ENCODE measurements at regions not wholly inside any gene's neighbourhood (a gene's known extent, or its start where the extent isn't known, plus 50 kb on each side); places are given as distances from the start of the nearest gene placed in this dataset.
"Not testable (repeated sequence)": the region's sequence is repeated elsewhere in the genome, so short reads cannot be mapped to it uniquely, and the experiment has no call there.

DNA sequence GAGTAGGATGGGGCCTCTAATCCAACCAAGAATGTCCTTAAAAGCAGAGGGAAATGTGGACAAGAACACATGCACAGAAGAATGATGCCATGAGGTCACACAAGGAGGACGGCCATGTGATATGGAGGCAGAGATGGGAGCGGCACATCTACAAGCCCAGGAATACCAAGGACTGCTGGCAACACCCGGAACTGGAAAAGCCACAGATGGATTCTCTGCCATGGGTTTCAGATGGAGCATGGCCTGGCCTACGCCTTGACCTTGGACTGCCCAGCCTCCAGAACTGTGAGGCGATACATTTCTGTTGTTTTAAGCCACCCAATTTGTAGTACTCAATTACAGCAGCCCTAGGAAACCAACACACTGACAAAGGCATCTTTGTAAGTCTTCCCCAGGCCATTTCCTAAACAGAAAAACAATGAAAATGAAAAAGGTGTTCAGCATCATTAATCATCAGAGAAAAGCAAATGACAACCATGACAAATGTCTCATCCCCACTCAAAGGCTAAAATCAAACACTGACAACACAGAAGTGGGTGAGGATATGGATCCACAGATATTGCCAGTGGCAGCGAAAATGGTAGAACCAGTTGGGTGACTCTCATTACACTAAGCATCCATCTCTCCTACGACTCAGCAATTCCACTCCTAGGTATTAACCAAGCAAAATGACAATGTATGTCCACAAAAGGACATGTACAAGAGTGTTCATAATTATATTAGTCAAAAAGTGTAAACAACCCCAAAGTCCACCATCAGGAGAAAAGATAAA is 76.9 kb upstream of the CNEP1R1 start:
- Mint-ChIP-seq H3K4me1 (no peaks in the 10 kb centered on the region), H3K36me3 (ENCODE audit: insufficient read depth) (no peaks in the 10 kb centered on the region), H3K27me3 (peaks cover 25% of the 10 kb centered on the region), H3K4me3 (no peak overlapping the region), H3K27ac (ENCODE audit: low read depth) (no peak overlapping the region), H3K9me3 (no peaks in the 10 kb centered on the region)
- no peak for DNase-seq (ENCODE audit: low spot score in 2 of 2)
- no peak for ATAC-seq (replicated peaks; ENCODE audit: extremely low read depth, poor library complexity, severe bottlenecking)

DNA sequence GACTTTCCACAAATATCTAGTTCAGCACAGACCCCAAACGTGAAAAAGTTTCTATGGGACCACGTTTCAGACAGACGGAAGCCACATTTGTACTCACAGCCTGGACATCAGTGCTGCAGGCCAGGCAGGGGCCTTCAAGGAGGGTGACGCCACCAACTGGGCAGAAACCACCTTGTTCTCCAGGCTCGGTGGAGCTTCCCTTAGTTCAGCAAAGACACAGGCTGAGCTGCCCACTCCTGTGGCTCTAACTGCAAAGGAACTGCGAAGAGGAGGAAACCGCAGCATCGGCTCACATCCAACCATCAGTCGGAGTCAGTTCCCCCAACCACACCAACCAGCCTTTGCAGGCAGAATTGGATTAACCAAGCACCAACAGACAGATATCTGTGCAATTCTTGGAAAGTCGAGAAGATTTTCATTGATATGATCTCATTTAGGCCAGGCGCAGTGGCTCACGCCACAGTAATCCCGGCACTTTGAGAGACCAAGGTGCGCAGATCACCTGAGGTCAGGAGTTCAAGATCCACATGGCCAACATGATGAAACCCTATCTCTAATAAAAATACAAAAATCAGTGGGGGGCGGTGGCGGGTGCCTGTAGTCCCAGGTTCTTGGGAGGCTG is 73.3 kb upstream of the CNEP1R1 start:
- DNase-seq (ENCODE audit: low spot score in 2 of 2) (no peak), ATAC-seq (replicated peaks; ENCODE audit: extremely low read depth, poor library complexity, severe bottlenecking) (no peak)
- Mint-ChIP-seq H3K36me3 (ENCODE audit: insufficient read depth) (no peaks in the 10 kb centered on the region), H3K4me1 (no peaks in the 10 kb centered on the region), H3K27me3 (peaks cover 28% of the 10 kb centered on the region), H3K9me3 (no peaks in the 10 kb centered on the region), H3K27ac (ENCODE audit: low read depth) (no peak overlapping the region), H3K4me3 (no peak overlapping the region)

DNA sequence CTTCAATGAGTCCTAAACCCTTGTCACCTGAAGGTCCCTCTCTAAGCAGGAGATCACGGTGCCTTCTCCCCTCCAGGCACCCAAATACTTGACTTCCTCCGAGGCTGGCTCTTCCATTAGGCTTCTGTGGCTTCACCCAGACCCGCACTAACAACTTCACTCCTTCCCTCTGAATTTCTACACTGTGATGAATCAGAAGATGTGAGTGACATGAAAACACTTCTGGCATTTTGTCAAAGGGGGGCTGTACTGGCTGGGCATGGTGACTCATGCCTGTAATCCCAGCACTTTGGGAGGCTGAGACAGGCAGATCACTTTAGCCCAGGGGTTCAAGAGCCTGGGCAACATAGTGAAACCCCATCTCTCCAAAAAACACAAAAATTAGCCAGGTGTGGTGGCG is 72.6 kb upstream of the CNEP1R1 start:
- no peaks in the 10 kb centered on the region for H3K36me3 Mint-ChIP-seq (ENCODE audit: insufficient read depth)
- H3K9me3 Mint-ChIP-seq = no peaks in the 10 kb centered on the region
- ATAC-seq (replicated peaks; ENCODE audit: extremely low read depth, poor library complexity, severe bottlenecking) (no peak), DNase-seq (ENCODE audit: low spot score in 2 of 2) (no peak)
- H3K4me1 Mint-ChIP-seq = no peaks in the 10 kb centered on the region
- peaks cover 34% of the 10 kb centered on the region for H3K27me3 Mint-ChIP-seq
- H3K4me3 Mint-ChIP-seq = no peak overlapping the region
- H3K27ac Mint-ChIP-seq (ENCODE audit: low read depth) = no peak overlapping the region

DNA sequence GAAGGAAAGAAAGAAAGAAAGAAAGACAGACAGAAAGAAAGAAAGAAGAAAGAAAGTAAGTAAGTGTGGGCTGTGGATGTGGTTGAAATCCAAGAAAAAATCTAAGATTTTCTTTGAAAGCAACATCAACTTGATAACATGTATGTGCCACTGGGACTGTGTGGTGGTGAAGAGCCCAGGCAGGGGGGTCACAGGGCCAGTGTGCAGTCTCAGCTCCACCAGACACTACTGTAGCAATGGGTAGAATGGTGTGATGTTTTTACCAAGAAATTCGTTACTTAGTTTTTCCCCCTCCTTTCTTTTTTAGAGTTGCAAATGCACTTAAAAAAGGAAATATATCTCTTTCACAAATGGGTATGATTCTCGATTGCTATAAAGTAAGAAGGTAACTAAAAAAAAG is 71.9 kb upstream of the CNEP1R1 start:
- DNase-seq (ENCODE audit: low spot score in 2 of 2) (no peak), ATAC-seq (replicated peaks; ENCODE audit: extremely low read depth, poor library complexity, severe bottlenecking) (no peak)
- Mint-ChIP-seq H3K4me1 (no peaks in the 10 kb centered on the region), H3K27me3 (peaks cover 29% of the 10 kb centered on the region), H3K4me3 (no peak overlapping the region), H3K36me3 (ENCODE audit: insufficient read depth) (no peaks in the 10 kb centered on the region), H3K27ac (ENCODE audit: low read depth) (no peak overlapping the region), H3K9me3 (no peaks in the 10 kb centered on the region)

DNA sequence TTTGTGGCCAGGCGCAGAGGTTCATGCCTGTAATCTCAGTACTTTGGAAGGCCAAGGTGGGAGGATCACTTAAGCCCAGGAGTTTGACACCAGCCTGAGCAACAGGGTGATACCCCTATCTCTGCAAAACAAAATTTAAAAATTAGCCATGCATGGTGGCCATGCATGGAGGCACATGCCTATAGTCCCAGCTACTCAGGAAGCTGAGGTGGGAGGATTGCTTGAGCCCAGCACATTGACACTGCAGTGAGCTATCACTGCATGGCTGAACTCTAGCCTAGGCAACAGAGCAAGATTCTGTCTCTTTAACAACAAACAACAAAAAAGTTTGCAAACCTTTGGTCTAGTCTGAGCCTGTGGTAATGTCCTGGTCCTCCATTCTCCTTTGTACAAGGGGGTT is 69.2 kb upstream of the CNEP1R1 start:
- ATAC-seq (replicated peaks; ENCODE audit: extremely low read depth, poor library complexity, severe bottlenecking) (no peak), DNase-seq (ENCODE audit: low spot score in 2 of 2) (no peak)
- H3K9me3 Mint-ChIP-seq = no peaks in the 10 kb centered on the region
- no peaks in the 10 kb centered on the region for H3K4me1 Mint-ChIP-seq
- H3K27ac Mint-ChIP-seq (ENCODE audit: low read depth) = no peak overlapping the region
- H3K27me3 Mint-ChIP-seq = peaks cover 22% of the 10 kb centered on the region
- H3K4me3 Mint-ChIP-seq = no peak overlapping the region
- H3K36me3 Mint-ChIP-seq (ENCODE audit: insufficient read depth) = no peaks in the 10 kb centered on the region

DNA sequence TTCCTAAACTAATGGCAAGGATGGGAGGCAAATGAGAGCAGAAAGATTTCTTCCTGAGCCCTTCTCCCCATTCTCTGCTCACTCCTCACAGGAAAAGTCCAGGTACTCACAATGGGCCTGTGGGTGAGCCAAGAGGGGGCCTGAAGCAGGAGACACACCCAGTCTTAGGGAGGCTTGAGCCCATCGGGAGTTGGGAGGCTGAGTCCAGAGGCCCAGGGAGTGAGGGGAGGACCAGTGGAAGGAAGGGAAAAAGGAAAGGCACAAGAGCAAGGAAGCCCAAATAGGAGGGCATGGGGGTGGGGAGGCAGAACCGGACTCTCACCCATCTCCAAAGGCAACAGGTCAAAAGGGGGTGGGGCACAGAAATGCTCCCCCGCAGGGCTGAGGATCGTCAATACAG is 68.1 kb upstream of the CNEP1R1 start:
- Mint-ChIP-seq H3K4me1 (no peaks in the 10 kb centered on the region), H3K27ac (ENCODE audit: low read depth) (no peak overlapping the region), H3K9me3 (no peaks in the 10 kb centered on the region), H3K36me3 (ENCODE audit: insufficient read depth) (no peaks in the 10 kb centered on the region), H3K4me3 (no peak overlapping the region), H3K27me3 (peaks cover 28% of the 10 kb centered on the region)
- DNase-seq (ENCODE audit: low spot score in 2 of 2) (no peak), ATAC-seq (replicated peaks; ENCODE audit: extremely low read depth, poor library complexity, severe bottlenecking) (no peak)

DNA sequence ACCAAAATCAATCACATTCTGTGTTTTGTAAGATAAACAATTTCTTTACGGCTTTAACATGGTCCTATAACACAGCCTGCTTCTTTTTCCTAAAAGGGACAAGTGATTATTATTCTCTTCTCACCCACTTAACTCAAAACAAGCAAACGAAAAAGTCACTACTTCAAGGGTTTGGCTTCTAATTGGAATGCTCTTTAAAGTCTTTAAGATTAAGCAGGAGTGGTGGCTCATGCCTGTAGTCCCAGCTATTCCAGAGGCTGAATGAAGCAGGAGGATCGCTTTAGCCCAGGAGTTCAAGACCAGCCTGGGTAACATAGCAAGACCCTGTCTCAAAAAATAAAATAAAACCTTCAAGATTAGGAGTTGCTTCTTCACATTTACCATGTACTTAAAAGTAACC is 66.6 kb upstream of the CNEP1R1 start:
- Mint-ChIP-seq H3K27me3 (peaks cover 38% of the 10 kb centered on the region), H3K4me3 (no peak overlapping the region), H3K4me1 (no peaks in the 10 kb centered on the region), H3K36me3 (ENCODE audit: insufficient read depth) (no peaks in the 10 kb centered on the region), H3K27ac (ENCODE audit: low read depth) (no peak overlapping the region), H3K9me3 (no peaks in the 10 kb centered on the region)
- ATAC-seq (replicated peaks; ENCODE audit: extremely low read depth, poor library complexity, severe bottlenecking) (no peak), DNase-seq (ENCODE audit: low spot score in 2 of 2) (no peak)

DNA sequence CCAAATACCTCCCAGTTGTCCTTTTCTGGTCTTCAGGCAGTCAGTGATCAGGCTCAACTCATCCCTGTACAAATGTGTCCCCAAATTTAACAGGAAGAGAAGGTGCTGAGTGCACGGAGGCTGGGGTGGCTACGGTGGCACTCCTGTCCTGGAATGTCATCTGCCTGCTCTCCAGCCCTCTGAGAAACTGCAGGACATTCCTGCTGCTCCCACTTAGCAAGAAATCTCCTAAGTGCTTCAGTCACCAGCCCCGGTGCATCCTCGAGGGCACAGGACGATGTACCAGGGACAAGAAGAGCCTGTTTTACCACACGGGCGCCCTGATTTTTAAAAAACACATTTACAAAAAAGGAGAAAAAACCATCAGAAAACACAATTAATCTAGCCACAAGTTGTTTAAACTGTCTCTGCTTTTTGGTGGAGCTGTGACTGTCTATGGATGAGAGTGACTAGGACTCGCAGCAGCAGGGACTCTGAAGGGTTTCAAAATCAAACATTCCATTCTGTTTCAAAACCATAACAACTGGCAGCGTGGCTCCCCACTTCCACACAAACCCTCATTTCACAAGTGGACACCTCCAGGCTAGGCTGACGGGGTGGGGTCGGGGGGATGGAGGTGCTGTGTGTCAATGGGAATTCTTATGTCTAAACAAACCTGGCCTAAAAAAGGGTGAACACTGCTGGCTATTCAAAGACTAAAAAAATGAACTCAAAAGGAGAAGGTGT is 65.3 kb upstream of the CNEP1R1 start:
- H3K27ac Mint-ChIP-seq (ENCODE audit: low read depth) = no peak overlapping the region
- no peaks in the 10 kb centered on the region for H3K36me3 Mint-ChIP-seq (ENCODE audit: insufficient read depth)
- DNase-seq (ENCODE audit: low spot score in 2 of 2) (no peak), ATAC-seq (replicated peaks; ENCODE audit: extremely low read depth, poor library complexity, severe bottlenecking) (no peak)
- no peaks in the 10 kb centered on the region for H3K4me1 Mint-ChIP-seq
- H3K27me3 Mint-ChIP-seq = peaks cover 46% of the 10 kb centered on the region
- no peak overlapping the region for H3K4me3 Mint-ChIP-seq
- no peaks in the 10 kb centered on the region for H3K9me3 Mint-ChIP-seq

DNA sequence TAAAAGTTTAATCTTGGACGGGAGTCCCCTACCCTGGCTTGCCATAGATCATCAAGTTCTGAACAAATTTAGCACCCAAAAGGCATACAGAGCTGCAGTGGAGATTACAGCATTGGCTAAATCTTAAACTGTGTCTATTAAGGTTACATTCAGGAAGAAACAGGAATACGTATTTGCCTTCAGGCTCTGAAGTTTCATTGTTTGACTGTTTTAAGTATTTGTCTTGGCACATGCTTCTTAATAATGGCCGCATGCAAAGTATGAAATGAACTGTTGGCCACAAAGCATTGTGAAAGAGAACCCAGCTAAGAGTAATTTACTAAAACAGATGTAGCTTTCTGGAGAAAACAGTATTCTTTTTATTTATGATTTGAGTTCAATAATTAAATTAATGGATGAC is 63.9 kb upstream of the CNEP1R1 start:
- Mint-ChIP-seq H3K36me3 (ENCODE audit: insufficient read depth) (no peaks in the 10 kb centered on the region), H3K9me3 (no peaks in the 10 kb centered on the region), H3K4me3 (no peak overlapping the region), H3K27ac (ENCODE audit: low read depth) (no peak overlapping the region), H3K27me3 (peaks cover 59% of the 10 kb centered on the region), H3K4me1 (no peaks in the 10 kb centered on the region)
- no peak for DNase-seq (ENCODE audit: low spot score in 2 of 2)
- ATAC-seq (replicated peaks; ENCODE audit: extremely low read depth, poor library complexity, severe bottlenecking) = no peak

DNA sequence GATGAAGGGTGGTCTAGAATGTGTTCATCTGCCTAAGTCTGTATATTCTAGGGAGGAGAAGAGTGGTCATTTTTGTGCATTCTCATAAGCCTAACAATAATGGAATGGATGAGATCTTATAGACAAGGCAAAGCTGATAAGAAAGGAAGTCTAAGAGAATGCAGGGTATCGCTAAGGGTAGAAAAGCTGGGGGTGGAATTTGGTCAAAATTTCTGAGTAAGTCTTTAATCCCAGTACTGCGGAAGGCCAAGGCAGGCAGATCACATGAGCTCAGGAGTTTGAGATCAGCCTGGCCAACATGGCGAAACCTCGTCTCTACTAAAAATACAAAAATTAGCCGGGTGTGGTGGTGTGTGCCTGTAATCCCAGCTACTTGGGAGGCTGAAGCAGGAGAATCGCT is 62.5 kb upstream of the CNEP1R1 start:
- H3K4me3 Mint-ChIP-seq = not testable (repeated sequence)

DNA sequence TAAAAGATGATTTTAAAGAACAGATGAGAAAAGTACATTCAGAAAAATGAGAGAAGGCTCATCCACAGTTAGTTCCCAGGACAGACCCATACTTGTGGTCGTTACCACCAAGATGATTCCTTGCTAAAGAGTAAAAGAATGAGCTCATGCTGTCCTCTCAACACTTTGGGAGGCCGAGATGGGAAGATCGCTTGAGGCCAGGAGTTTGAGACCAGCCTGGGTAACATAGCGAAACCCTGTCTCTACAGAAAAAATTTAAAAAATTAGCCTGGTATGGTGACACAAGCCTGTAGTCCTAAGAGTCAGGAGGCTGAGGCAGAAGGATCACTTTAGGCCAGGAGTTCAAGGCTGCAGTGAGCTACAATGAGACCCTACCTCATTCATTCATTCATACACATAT is 60.7 kb upstream of the CNEP1R1 start:
- H3K36me3 Mint-ChIP-seq (ENCODE audit: insufficient read depth) = no peaks in the 10 kb centered on the region
- H3K27ac Mint-ChIP-seq (ENCODE audit: low read depth) = no peak overlapping the region
- no peaks in the 10 kb centered on the region for H3K9me3 Mint-ChIP-seq
- ATAC-seq (replicated peaks; ENCODE audit: extremely low read depth, poor library complexity, severe bottlenecking) = no peak
- no peaks in the 10 kb centered on the region for H3K4me1 Mint-ChIP-seq
- DNase-seq (ENCODE audit: low spot score in 2 of 2) = no peak
- no peak overlapping the region for H3K4me3 Mint-ChIP-seq
- H3K27me3 Mint-ChIP-seq = peaks cover 77% of the 10 kb centered on the region

More for the DNA sequence above, 62.5 kb upstream of the CNEP1R1 start:
- not testable (repeated sequence) for DNase-seq (ENCODE audit: low spot score in 2 of 2); H3K9me3 Mint-ChIP-seq; ATAC-seq (replicated peaks; ENCODE audit: extremely low read depth, poor library complexity, severe bottlenecking); H3K4me1 Mint-ChIP-seq; H3K27ac Mint-ChIP-seq (ENCODE audit: low read depth); H3K36me3 Mint-ChIP-seq (ENCODE audit: insufficient read depth)
- peaks cover 60% of the 10 kb centered on the region for H3K27me3 Mint-ChIP-seq

DNA sequence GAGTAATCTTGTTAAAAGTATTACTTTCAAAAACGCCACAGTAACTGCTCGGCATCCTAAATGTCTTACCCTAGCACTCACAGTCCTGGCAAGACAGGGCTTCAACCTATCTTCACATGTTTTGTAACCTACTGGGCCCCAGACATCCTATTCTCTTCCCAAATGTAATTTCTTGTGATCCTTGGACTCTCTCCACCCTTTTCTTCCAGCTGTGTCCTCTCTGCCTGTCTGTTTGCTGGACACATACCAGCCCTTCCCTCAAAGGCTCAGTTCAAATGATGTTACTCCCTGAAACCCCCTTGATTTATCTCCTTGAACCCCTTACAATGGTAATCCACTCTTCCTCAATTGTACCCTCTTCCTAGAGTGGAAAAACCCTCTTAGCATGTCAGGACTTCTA is 60.1 kb upstream of the CNEP1R1 start:
- no peak overlapping the region for H3K27ac Mint-ChIP-seq (ENCODE audit: low read depth)
- H3K36me3 Mint-ChIP-seq (ENCODE audit: insufficient read depth) = no peaks in the 10 kb centered on the region
- ATAC-seq (replicated peaks; ENCODE audit: extremely low read depth, poor library complexity, severe bottlenecking) = no peak
- DNase-seq (ENCODE audit: low spot score in 2 of 2) = no peak
- no peaks in the 10 kb centered on the region for H3K4me1 Mint-ChIP-seq
- H3K9me3 Mint-ChIP-seq = no peaks in the 10 kb centered on the region
- H3K4me3 Mint-ChIP-seq = no peak overlapping the region
- H3K27me3 Mint-ChIP-seq = peaks cover 79% of the 10 kb centered on the region

DNA sequence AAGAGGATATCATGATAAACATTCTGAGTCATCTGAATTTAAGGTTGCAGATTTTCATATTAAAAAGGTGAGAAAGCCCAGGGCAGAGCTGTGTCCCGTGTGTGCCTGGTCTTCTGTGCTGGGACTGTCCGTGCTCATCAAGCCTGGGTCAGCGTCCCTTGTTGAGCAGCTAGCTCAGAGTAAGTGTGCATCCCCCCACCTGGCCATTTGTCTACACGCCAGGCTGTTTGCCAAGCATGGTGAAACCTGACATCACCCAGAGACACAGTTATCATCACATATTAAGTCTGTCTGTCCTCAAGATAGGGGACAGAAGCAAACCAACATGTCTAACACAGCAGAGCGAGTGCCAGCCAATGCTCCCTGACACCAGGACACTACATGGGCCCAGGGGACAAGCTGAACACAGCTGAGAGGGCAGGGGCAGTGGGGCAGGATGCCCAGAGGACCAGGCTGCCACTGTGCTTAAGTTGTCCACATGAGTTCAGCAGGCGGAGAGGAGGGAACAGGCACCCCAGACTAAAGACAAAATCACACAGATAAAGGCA is 57.9 kb upstream of the CNEP1R1 start:
- Mint-ChIP-seq H3K36me3 (ENCODE audit: insufficient read depth) (no peaks in the 10 kb centered on the region), H3K27ac (ENCODE audit: low read depth) (no peak overlapping the region), H3K27me3 (peaks cover 79% of the 10 kb centered on the region), H3K4me3 (no peak overlapping the region), H3K9me3 (no peaks in the 10 kb centered on the region), H3K4me1 (no peaks in the 10 kb centered on the region)
- no peak for DNase-seq (ENCODE audit: low spot score in 2 of 2)
- no peak for ATAC-seq (replicated peaks; ENCODE audit: extremely low read depth, poor library complexity, severe bottlenecking)
